GM23248 (cell line): ENCODE measurements at regions not wholly inside any gene's neighbourhood (a gene's known extent, or its start where the extent isn't known, plus 50 kb on each side); places are given as distances from the start of the nearest gene placed in this dataset.

Experiments
- DNase-seq: peaks from one replicate; pipeline ENCODE4 v3.0.0-alpha.2; 2015
- H2AFZ ChIP-seq: fragments of 200-600 bp; sonication (generic); 2 replicates; pipeline ENCODE4 v1.6.1; 2016; ENCODE audit warnings: antibody characterized with exemption
- H3F3A ChIP-seq: fragments of 200-600 bp; sonication (generic); 2 replicates; pipeline ENCODE4 v1.6.1; 2016; ENCODE audit warnings: mild to moderate bottlenecking, antibody characterized with exemption, mixed run types; ENCODE audit not compliant: insufficient read depth
- H3K27ac ChIP-seq: fragments of 200-600 bp; sonication (generic); 2 replicates; pipeline ENCODE4 v1.5.1; 2016; ENCODE audit warnings: mild to moderate bottlenecking
- H3K27me3 ChIP-seq: fragments of 200-600 bp; sonication (generic); replicated peaks from 2 replicates; pipeline ENCODE4 v1.6.1; 2016; ENCODE audit warnings: mild to moderate bottlenecking; ENCODE audit not compliant: insufficient read depth
- H3K36me3 ChIP-seq: fragments of 200-600 bp; sonication (generic); 2 replicates; pipeline ENCODE4 v1.6.1; 2016; ENCODE audit warnings: low read depth, mild to moderate bottlenecking
- H3K4me1 ChIP-seq: fragments of 200-600 bp; sonication (generic); 2 replicates; pipeline ENCODE4 v1.6.1; 2016; ENCODE audit warnings: mild to moderate bottlenecking; ENCODE audit not compliant: insufficient read depth
- H3K4me2 ChIP-seq: fragments of 200-600 bp; sonication (generic); one replicate; pipeline ENCODE4 v1.6.1; 2016; ENCODE audit warnings: mild to moderate bottlenecking; ENCODE audit not compliant: unreplicated experiment
- H3K4me3 ChIP-seq: fragments of 200-600 bp; sonication (generic); 2 replicates; pipeline ENCODE4 v1.5.1; 2016; ENCODE audit warnings: mild to moderate bottlenecking
- H3K79me2 ChIP-seq: fragments of 200-600 bp; sonication (generic); 2 replicates; pipeline ENCODE4 v1.6.1; 2016; ENCODE audit warnings: mild to moderate bottlenecking; ENCODE audit not compliant: insufficient read depth
- H3K9ac ChIP-seq: fragments of 200-600 bp; sonication (generic); 2 replicates; pipeline ENCODE4 v1.6.1; 2016; ENCODE audit warnings: mild to moderate bottlenecking
- H3K9me2 ChIP-seq: fragments of 200-600 bp; sonication (generic); 2 replicates; pipeline ENCODE4 v1.6.1; 2016; ENCODE audit warnings: mixed run types, mild to moderate bottlenecking, moderate library complexity; ENCODE audit not compliant: insufficient read depth
- H3K9me3 ChIP-seq: fragments of 200-600 bp; sonication (generic); one replicate; pipeline ENCODE4 v1.6.1; 2017; ENCODE audit warnings: low read depth
- H4K20me1 ChIP-seq: fragments of 200-600 bp; sonication (generic); 2 replicates; pipeline ENCODE4 v1.6.0; 2016; ENCODE audit not compliant: insufficient read depth
- EZH2 ChIP-seq: fragments of 200-600 bp; sonication (generic); IDR thresholded peaks from 2 replicates; pipeline ENCODE4 v1.6.1; 2018; ENCODE audit warnings: antibody characterized with exemption, mild to moderate bottlenecking; ENCODE audit not compliant: insufficient read depth, poor library complexity, severe bottlenecking
- EZH2phosphoT487 ChIP-seq: fragments of 200-600 bp; sonication (generic); IDR thresholded peaks from 2 replicates; pipeline ENCODE4 v1.6.1; 2018; ENCODE audit warnings: antibody characterized with exemption, moderate library complexity, mild to moderate bottlenecking, low read depth; ENCODE audit not compliant: insufficient read depth
- WGBS, 2 experiments: methylation state at CpG; one replicate each; pipeline ENCODE4 v1.1.6; 2015 to 2017; ENCODE audit warnings: low lambda C conversion rate in 2 of 2, low coverage in 1 of 2; ENCODE audit errors: missing lambda C conversion rate in 2 of 2; 5-methylcytosine and 5-hydroxymethylcytosine counted together
- in situ Hi-C: fragments of 300-500 bp; cut with MboI; formaldehyde crosslinking; loops from 2 replicates; pipeline ENCODE4 v1.15.0; 2020

GRCh38 chr1:223471566-223471965 lies 78.4 kb downstream of the CCDC185 start:
- no peak overlapping the region for H2AFZ ChIP-seq
- H3K36me3 ChIP-seq, result no peaks in the 10 kb centered on the region
- H3K4me2 ChIP-seq, result no peak overlapping the region
- in situ Hi-C loops, result no loop called here
- DNase-seq, result no peak
- TF ChIP-seq EZH2 (no peak), EZH2phosphoT487 (no peak)
- H3K79me2 ChIP-seq, result no peaks in the 10 kb centered on the region
- H3K4me1 ChIP-seq, result no peaks in the 10 kb centered on the region
- no peak overlapping the region for H3K9ac ChIP-seq
- no peaks in the 10 kb centered on the region for H3F3A ChIP-seq
- H3K9me2 ChIP-seq, result no peaks in the 10 kb centered on the region
- peaks cover 11% of the 10 kb centered on the region for H3K27me3 ChIP-seq
- no peak overlapping the region for H3K27ac ChIP-seq
- no peak overlapping the region for H3K4me3 ChIP-seq
- no peaks in the 10 kb centered on the region for H3K9me3 ChIP-seq
- H4K20me1 ChIP-seq, result no peaks in the 10 kb centered on the region
- WGBS, 2 experiments, result 33 to 63% methylated on average over 1 of the region's 1 CpG

- no peaks in the 10 kb centered on the region for H3K4me1 ChIP-seq
- H2AFZ ChIP-seq, result no peak overlapping the region
- in situ Hi-C loops, result no loop called here
- H3K4me2 ChIP-seq, result no peak overlapping the region
- no peaks in the 10 kb centered on the region for H4K20me1 ChIP-seq
- no peak overlapping the region for H3K27ac ChIP-seq
- H3F3A ChIP-seq, result no peaks in the 10 kb centered on the region
- TF ChIP-seq EZH2 (no peak), EZH2phosphoT487 (no peak)
- no peak overlapping the region for H3K4me3 ChIP-seq
- DNase-seq, result no peak
- H3K9ac ChIP-seq, result no peak overlapping the region
- H3K9me2 ChIP-seq, result no peaks in the 10 kb centered on the region
- no peaks in the 10 kb centered on the region for H3K79me2 ChIP-seq
- peaks cover 13% of the 10 kb centered on the region for H3K27me3 ChIP-seq
- WGBS, 2 experiments, result 45 to 63% methylated on average over 5 of the region's 5 CpGs
- no peaks in the 10 kb centered on the region for H3K9me3 ChIP-seq
- no peaks in the 10 kb centered on the region for H3K36me3 ChIP-seq
Observed at GRCh38 chr1:223472057-223472456, 78.8 kb downstream of the CCDC185 start.

GRCh38 chr1:223473601-223474344 lies 80.6 kb downstream of the CCDC185 start:
- Histone ChIP-seq H3K4me1 (no peaks in the 10 kb centered on the region), H3K9ac (no peak overlapping the region), H3K4me2 (no peak overlapping the region), H3K9me3 (no peaks in the 10 kb centered on the region), H3K9me2 (no peaks in the 10 kb centered on the region), H3F3A (no peaks in the 10 kb centered on the region), H3K36me3 (no peaks in the 10 kb centered on the region), H3K79me2 (no peaks in the 10 kb centered on the region), H3K27ac (no peak overlapping the region), H4K20me1 (no peaks in the 10 kb centered on the region), H3K27me3 (peaks cover 14% of the 10 kb centered on the region), H3K4me3 (no peak overlapping the region), H2AFZ (no peak overlapping the region)
- 52% methylated on average over 4 of the region's 4 CpGs for WGBS, 2 experiments
- in situ Hi-C loops, result no loop called here
- DNase-seq, result no peak
- TF ChIP-seq EZH2 (no peak), EZH2phosphoT487 (no peak)

- no peaks in the 10 kb centered on the region for H3F3A ChIP-seq
- TF ChIP-seq EZH2 (no peak), EZH2phosphoT487 (no peak)
- H3K4me2 ChIP-seq, result no peak overlapping the region
- no peaks in the 10 kb centered on the region for H3K9me2 ChIP-seq
- in situ Hi-C loops, result no loop called here
- H3K27ac ChIP-seq, result no peak overlapping the region
- H2AFZ ChIP-seq, result no peak overlapping the region
- WGBS, 2 experiments, result 74 to 76% methylated on average over 6 of the region's 6 CpGs
- H3K36me3 ChIP-seq, result no peaks in the 10 kb centered on the region
- H3K4me3 ChIP-seq, result no peak overlapping the region
- no peak for DNase-seq
- no peak overlapping the region for H3K9ac ChIP-seq
- peaks cover 18% of the 10 kb centered on the region for H3K27me3 ChIP-seq
- no peaks in the 10 kb centered on the region for H3K79me2 ChIP-seq
- no peaks in the 10 kb centered on the region for H4K20me1 ChIP-seq
- H3K9me3 ChIP-seq, result no peaks in the 10 kb centered on the region
- no peaks in the 10 kb centered on the region for H3K4me1 ChIP-seq
Observed at GRCh38 chr1:223474804-223475203, 81.6 kb downstream of the CCDC185 start.
